ENCODE measurements at regions not wholly inside any gene's neighbourhood (a gene's known extent, or its start where the extent isn't known, plus 50 kb on each side); places are given as distances from the start of the nearest gene placed in this dataset.

DNA sequence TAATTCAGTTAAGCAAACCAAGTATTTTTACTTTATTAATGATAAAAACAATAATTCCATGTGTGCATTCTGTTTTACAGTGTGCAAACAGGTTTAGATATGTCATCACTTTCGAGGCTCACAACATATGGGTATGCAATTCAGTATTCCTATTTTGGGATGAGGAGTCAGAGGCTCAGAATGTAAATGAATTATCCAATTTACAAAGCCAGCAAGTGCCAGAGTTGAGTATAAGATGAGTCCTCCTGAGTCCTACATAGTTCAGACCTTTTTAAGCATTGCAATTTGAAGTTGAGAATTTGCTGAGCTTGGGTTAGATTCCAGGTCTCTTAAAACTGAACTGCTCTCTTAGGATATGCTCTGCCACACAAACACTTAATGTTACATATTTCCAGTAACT lies 424.2 kb upstream of the ROBO2 start:
- H3K27me3 ChIP-seq (replicated peaks in 1 of 2; ENCODE audit: control insufficient read depth in 2 of 2, insufficient read depth in 2 of 2, low read length in 1 of 2) = no peaks in the 10 kb centered on the region
- in situ Hi-C loops (cut with MboI) = no loop called here
- no TSS peak for BruUV-seq (replicated peaks)
- ChIA-PET RAD21 (ENCODE audit: unreplicated experiment) (no interaction called here), POLR2A (no interaction called here), CTCF (interaction anchor here (1.0 to 1.9 kb wide), 2 partner anchors 30 to 46 kb away, joined by 4 to 6 read pairs; no protein-coding TSS in a partner anchor), SMC1A (ENCODE audit: uncharacterized antibody, unreplicated experiment) (interaction anchor here (1.1 to 1.2 kb wide), 2 partner anchors 9 to 22 kb away, joined by 3 to 5 read pairs; no protein-coding TSS in a partner anchor)
- H2AFZ ChIP-seq (ENCODE audit: control insufficient read depth, low read depth, low read length) = no peak overlapping the region
- H4K20me1 ChIP-seq (ENCODE audit: control insufficient read depth, insufficient read depth) = no peaks in the 10 kb centered on the region
- WGBS (ENCODE audit: insufficient coverage, insufficient replicate concordance, low lambda C conversion rate, missing lambda C conversion rate) = 0% methylated on average over 1 of the region's 1 CpG
- H3K9ac ChIP-seq (ENCODE audit: control insufficient read depth, insufficient read depth, low read length) = no peak overlapping the region
- ATAC-seq (no peak), DNase-seq (ENCODE audit: low read depth, low spot score) (no peak), FAIRE-seq (no peak)
- TF ChIP-seq TARDBP (IDR thresholded peaks at IDR 0.05; ENCODE audit: borderline replicate concordance) = no peak
- TF ChIP-seq JUND (IDR thresholded peaks at IDR 0.05; ENCODE audit: low read depth, low read length) = no peak
- TF ChIP-seq ZNF207 (IDR thresholded peaks at IDR 0.05; ENCODE audit: borderline replicate concordance) = no peak
- TF ChIP-seq, protein P1, sequence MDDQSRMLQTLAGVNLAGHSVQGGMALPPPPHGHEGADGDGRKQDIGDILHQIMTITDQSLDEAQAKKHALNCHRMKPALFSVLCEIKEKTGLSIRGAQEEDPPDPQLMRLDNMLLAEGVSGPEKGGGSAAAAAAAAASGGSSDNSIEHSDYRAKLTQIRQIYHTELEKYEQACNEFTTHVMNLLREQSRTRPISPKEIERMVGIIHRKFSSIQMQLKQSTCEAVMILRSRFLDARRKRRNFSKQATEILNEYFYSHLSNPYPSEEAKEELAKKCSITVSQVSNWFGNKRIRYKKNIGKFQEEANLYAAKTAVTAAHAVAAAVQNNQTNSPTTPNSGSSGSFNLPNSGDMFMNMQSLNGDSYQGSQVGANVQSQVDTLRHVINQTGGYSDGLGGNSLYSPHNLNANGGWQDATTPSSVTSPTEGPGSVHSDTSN (IDR thresholded peaks at IDR 0.05; ENCODE audit: insufficient replicate concordance, low read depth, low read length) = no peak
- TF ChIP-seq CEBPB (IDR thresholded peaks at IDR 0.05; ENCODE audit: borderline replicate concordance in 1 of 2, low read depth in 2 of 2, low read length in 2 of 2) = no peak
- H3K4me3 ChIP-seq = no peak overlapping the region
- no peaks in the 10 kb centered on the region for H3K9me3 ChIP-seq (replicated peaks; ENCODE audit: control insufficient read depth, insufficient read depth, low read length)
- intact Hi-C loops (cut with micrococcal nuclease; ENCODE audit: unreplicated experiment) = no loop called here
- H3K79me2 ChIP-seq (ENCODE audit: control insufficient read depth, insufficient read depth, low read length) = no peaks in the 10 kb centered on the region
- no peak overlapping the region for H3K27ac ChIP-seq (ENCODE audit: control insufficient read depth, insufficient read depth)
- H3K4me1 ChIP-seq (ENCODE audit: control insufficient read depth, insufficient read depth, low read length) = no peaks in the 10 kb centered on the region
- H3K4me2 ChIP-seq (ENCODE audit: control insufficient read depth, insufficient read depth) = no peak overlapping the region
- H3K36me3 ChIP-seq (ENCODE audit: control insufficient read depth in 2 of 2, insufficient read depth in 2 of 2, low read length in 1 of 2) = no peaks in the 10 kb centered on the region

- no peak for FAIRE-seq
- CTCF ChIA-PET = no interaction called here
Observed at GRCh38 chr3:76624164-76624563, 415.7 kb upstream of the ROBO2 start.

More at GRCh38 chr3:76624164-76624563, 415.7 kb upstream of the ROBO2 start:
- intact Hi-C loops (cut with micrococcal nuclease; ENCODE audit: unreplicated experiment) = no loop called here
- H3K79me2 ChIP-seq (ENCODE audit: control insufficient read depth, insufficient read depth, low read length) = no peaks in the 10 kb centered on the region
- ATAC-seq (no peak), DNase-seq (ENCODE audit: low read depth, low spot score) (no peak)
- no peak overlapping the region for H2AFZ ChIP-seq (ENCODE audit: control insufficient read depth, low read depth, low read length)
- no peak overlapping the region for H3K4me3 ChIP-seq
- H4K20me1 ChIP-seq (ENCODE audit: control insufficient read depth, insufficient read depth) = no peaks in the 10 kb centered on the region
- no TSS peak for BruUV-seq (replicated peaks)
- H3K27ac ChIP-seq (ENCODE audit: control insufficient read depth, insufficient read depth) = no peak overlapping the region
- ChIA-PET RAD21 (ENCODE audit: unreplicated experiment) (no interaction called here), POLR2A (no interaction called here), SMC1A (ENCODE audit: uncharacterized antibody, unreplicated experiment) (no interaction called here)
- in situ Hi-C loops (cut with MboI) = no loop called here
- H3K4me2 ChIP-seq (ENCODE audit: control insufficient read depth, insufficient read depth) = no peak overlapping the region
- 38% methylated on average over 6 of the region's 6 CpGs for WGBS (ENCODE audit: insufficient coverage, insufficient replicate concordance, low lambda C conversion rate, missing lambda C conversion rate)
- no peaks in the 10 kb centered on the region for H3K36me3 ChIP-seq (ENCODE audit: control insufficient read depth in 2 of 2, insufficient read depth in 2 of 2, low read length in 1 of 2)
- TF ChIP-seq NFYB (IDR thresholded peaks at IDR 0.05; ENCODE audit: insufficient read depth, low read depth, low read length) (0 out of 2 replicates have a peak, but pooled peaks have one; percentile 51), NR2F1 (conservative IDR thresholded peaks at IDR 0.05) (no peak), ZBTB40 (IDR thresholded peaks at IDR 0.05; ENCODE audit: borderline replicate concordance) (no peak), MTA2 (IDR thresholded peaks at IDR 0.05; ENCODE audit: low read depth) (no peak), BHLHE40 (IDR thresholded peaks at IDR 0.05; ENCODE audit: borderline replicate concordance in 1 of 2, low read depth in 2 of 2, low read length in 1 of 2) (no peak), SREBF2 (IDR thresholded peaks at IDR 0.05; ENCODE audit: low read length) (no peak), NR2C1 (IDR thresholded peaks at IDR 0.05) (peak; percentile 57), FOXK2 (IDR thresholded peaks at IDR 0.05) (no peak)
- no peaks in the 10 kb centered on the region for H3K27me3 ChIP-seq (replicated peaks in 1 of 2; ENCODE audit: control insufficient read depth in 2 of 2, insufficient read depth in 2 of 2, low read length in 1 of 2)
- H3K9ac ChIP-seq (ENCODE audit: control insufficient read depth, insufficient read depth, low read length) = no peak overlapping the region
- no peaks in the 10 kb centered on the region for H3K4me1 ChIP-seq (ENCODE audit: control insufficient read depth, insufficient read depth, low read length)
- H3K9me3 ChIP-seq (replicated peaks; ENCODE audit: control insufficient read depth, insufficient read depth, low read length) = no peaks in the 10 kb centered on the region
